IPS DF 4.7 (cell line): ENCODE measurements at regions not wholly inside any gene's neighbourhood (a gene's known extent, or its start where the extent isn't known, plus 50 kb on each side); places are given as distances from the start of the nearest gene placed in this dataset.
"Not testable (repeated sequence)": the region's sequence is repeated elsewhere in the genome, so short reads cannot be mapped to it uniquely, and the experiment has no call there.

ENCODE experiments used
- DNase-seq: peaks from one replicate; pipeline ENCODE4 v3.0.0-alpha.2; 2013; ENCODE audit warnings: low spot score; ENCODE audit errors: extremely low read depth

- no peak for DNase-seq
These were observed 98.8 kb downstream of the BMP4 start for GRCh38 chr14:53857625-53858344.

- DNase-seq: no peak
These were observed 101.1 kb downstream of the BMP4 start for GRCh38 chr14:53855574-53855973.

GRCh38 chr14:53855127-53855526 is 101.5 kb downstream of the BMP4 start:
- no peak for DNase-seq

GRCh38 chr14:53851394-53852090 is 105.1 kb downstream of the BMP4 start:
- no peak for DNase-seq

GRCh38 chr14:53850714-53851296 is 105.8 kb downstream of the BMP4 start:
- no peak for DNase-seq

- no peak for DNase-seq
These were observed 107.1 kb downstream of the BMP4 start for GRCh38 chr14:53849549-53849948.

- DNase-seq: no peak
These were observed 107.8 kb downstream of the BMP4 start for GRCh38 chr14:53848854-53849253.

GRCh38 chr14:53847881-53848280 is 108.7 kb downstream of the BMP4 start:
- DNase-seq: no peak

GRCh38 chr14:53847057-53847456 is 109.6 kb downstream of the BMP4 start:
- DNase-seq: no peak

- no peak for DNase-seq
These were observed 110.6 kb downstream of the BMP4 start for GRCh38 chr14:53845813-53846693.

- no peak for DNase-seq
These were observed 113.7 kb downstream of the BMP4 start for GRCh38 chr14:53842938-53843337.

- DNase-seq: no peak
These were observed 115.2 kb downstream of the BMP4 start for GRCh38 chr14:53841109-53842099.

GRCh38 chr14:53840444-53840843 is 116.2 kb downstream of the BMP4 start:
- DNase-seq: no peak

GRCh38 chr14:53838374-53838773 is 118.3 kb downstream of the BMP4 start:
- DNase-seq: no peak

GRCh38 chr14:53837656-53838055 is 119.0 kb downstream of the BMP4 start:
- DNase-seq: not testable (repeated sequence)

GRCh38 chr14:53836551-53836950 is 120.1 kb downstream of the BMP4 start:
- no peak for DNase-seq

- no peak for DNase-seq
These were observed 127.8 kb downstream of the BMP4 start for GRCh38 chr14:53828820-53829219.

- no peak for DNase-seq
These were observed 132.6 kb downstream of the BMP4 start for GRCh38 chr14:53824061-53824460.

GRCh38 chr14:53814392-53814791 is 142.2 kb downstream of the BMP4 start:
- no peak for DNase-seq

- DNase-seq: no peak
These were observed 146.4 kb downstream of the BMP4 start for GRCh38 chr14:53810221-53810620.
